Heart left ventricle (tissue), 16 donors: ENCODE measurements at regions not wholly inside any gene's neighbourhood (a gene's known extent, or its start where the extent isn't known, plus 50 kb on each side); places are given as distances from the start of the nearest gene placed in this dataset.

Experiments used
- ATAC-seq, 4 donors: fragments of 200-7000 bp; cut with Tn5 transposase; one replicate each; pipeline ENCODE4 v1.9.1; 2020 to 2022; ENCODE audit warnings: moderate library complexity in 4 of 4, mild to moderate bottlenecking in 3 of 4, moderate number of reproducible peaks in 1 of 4
- DNase-seq, 5 donors: peaks; one replicate each; pipeline ENCODE4 v3.0.0-alpha.2; 2020
- H3K27ac ChIP-seq, 12 donors: fragments of 200-600 bp; sonication (generic) in 4 of 12; one replicate each; pipeline versions ENCODE4 v1.5.0 to v1.8.0; 2016 to 2022; ENCODE audit warnings: mild to moderate bottlenecking in 2 of 12
- H3K27me3 ChIP-seq, 9 donors: fragments of 200-600 bp; sonication (generic) in 2 of 9; one replicate each; pipeline versions ENCODE4 v1.5.1 to v1.8.0; 2016 to 2022; ENCODE audit warnings: mild to moderate bottlenecking in 3 of 9
- H3K36me3 ChIP-seq, 9 donors: fragments of 200-600 bp; sonication (generic) in 2 of 9; one replicate each; pipeline versions ENCODE4 v1.5.0 to v1.8.0; 2018 to 2022; ENCODE audit warnings: mild to moderate bottlenecking in 2 of 9
- H3K4me1 ChIP-seq, 12 donors: fragments of 200-600 bp; sonication (generic) in 4 of 12; one replicate each; pipeline versions ENCODE4 v1.5.0 to v1.8.0; 2016 to 2022; ENCODE audit warnings: mild to moderate bottlenecking in 3 of 12
- H3K4me3 ChIP-seq, 12 donors: fragments of 200-600 bp; sonication (generic) in 4 of 12; one replicate each; pipeline versions ENCODE4 v1.5.0 to v1.8.0; 2017 to 2022; ENCODE audit warnings: mild to moderate bottlenecking in 9 of 12, moderate library complexity in 4 of 12
- H3K9me3 ChIP-seq, 12 donors: fragments of 200-600 bp; sonication (generic) in 4 of 12; one replicate each; pipeline versions ENCODE4 v1.5.0 to v1.8.0; 2016 to 2022; ENCODE audit warnings: mild to moderate bottlenecking in 1 of 12
- CTCF ChIP-seq, 12 donors: fragments of 200-600 bp; sonication (generic) in 4 of 12; IDR thresholded peaks; one replicate each; pipeline versions ENCODE4 v1.5.0 to v1.8.0; 2018 to 2022; ENCODE audit warnings: antibody characterized with exemption in 12 of 12, mild to moderate bottlenecking in 5 of 12
- POLR2A ChIP-seq, 2 donors: fragments of 450-650 bp; IDR thresholded peaks; one replicate each; pipeline ENCODE4 v1.6.1; 2017; ENCODE audit warnings: antibody characterized with exemption in 2 of 2, mild to moderate bottlenecking in 2 of 2, moderate library complexity in 2 of 2
- WGBS, 4 donors: extraction: QIAGEN DNeasy Blood & Tissue Kit in 2 of 4; methylation state at CpG; one replicate each; pipeline versions ENCODE4 v1.1.5 to v1.1.7; 2013 to 2018; 5-methylcytosine and 5-hydroxymethylcytosine counted together
- intact Hi-C, 10 donors: fragments of 100-400 bp; cut with DNase I; formaldehyde crosslinking; loops; one replicate each; pipeline versions ENCODE4 v1.11.1 to v1.14.2; 2022
- donor health status: ischemic (EF 13 %, LVEDD 7.1; RV severe dilation, severe dysfunction).
- donor health status: healthy with polysubstance abuse.
- donor health status: DM: no; HTN: yes; CAD: no.
- donor health status: DM: no; HTN: no; CAD: no.
- donor health status: ischemic (EF 25% LVEDD 6.9; RV normal size, moderate dysfunction).
- donor health status: ischemic (EF 25% LVEDD 5.7; RV mildly dilated, moderate dysfunction).
- donor health status: healthy.
- donor health status: DM: yes; HTN: yes; CAD: no.
- donor health status: ischemic (EF 35%, LVEDD 5.7; RV mildly dilated, moderate dysfunction).
- donor health status: nonischemic (EF 11% LVEDD 7.7; RV severe dilation, severe dysfunction).
- donor health status: DM: yes; HTN: yes; CAD: no.
- donor health status: PGD.
- donor health status: ischemic (EF 29% LVEDD 5.4; RV normal size, mild dysfunction).
- donor health status: nonischemic (EF 23%, LVEDD 6.1; RV moderate dilation, normal function).

- H3K36me3 ChIP-seq = no peaks in the 10 kb centered on the region
- no peak overlapping the region for H3K4me3 ChIP-seq
- DNase-seq (no peak), ATAC-seq (no peak)
- TF ChIP-seq POLR2A (IDR thresholded peaks at IDR 0.05) (no peak), CTCF (IDR thresholded peaks at IDR 0.05) (no peak)
- WGBS, 4 donors = 87 to 93% (median 91%) methylated on average over 2 of the region's 2 CpGs
- no peaks in the 10 kb centered on the region for H3K4me1 ChIP-seq
- intact Hi-C loops = no loop called here
- H3K27me3 ChIP-seq = no peaks in the 10 kb centered on the region
- peaks cover 0 to 10% (median 0%) of the 10 kb centered on the region in 12 donors for H3K9me3 ChIP-seq
- no peak overlapping the region for H3K27ac ChIP-seq
These were observed 430.6 kb upstream of the FANCL start for GRCh38 chr2:58671675-58672074.

- intact Hi-C loops = no loop called here
- H3K9me3 ChIP-seq = peaks cover 0 to 10% (median 0%) of the 10 kb centered on the region in 12 donors
- no peaks in the 10 kb centered on the region for H3K27me3 ChIP-seq
- 87 to 91% (median 88%) methylated on average over 5 of the region's 5 CpGs for WGBS, 4 donors
- DNase-seq (no peak), ATAC-seq (no peak)
- no peak for TF ChIP-seq POLR2A (IDR thresholded peaks at IDR 0.05)
- TF ChIP-seq CTCF (IDR thresholded peaks at IDR 0.05) = no peak
- no peaks in the 10 kb centered on the region for H3K4me1 ChIP-seq
- H3K4me3 ChIP-seq = no peak overlapping the region
- no peak overlapping the region for H3K27ac ChIP-seq
- no peaks in the 10 kb centered on the region for H3K36me3 ChIP-seq
These were observed 428.9 kb upstream of the FANCL start for GRCh38 chr2:58669998-58670397.

DNA sequence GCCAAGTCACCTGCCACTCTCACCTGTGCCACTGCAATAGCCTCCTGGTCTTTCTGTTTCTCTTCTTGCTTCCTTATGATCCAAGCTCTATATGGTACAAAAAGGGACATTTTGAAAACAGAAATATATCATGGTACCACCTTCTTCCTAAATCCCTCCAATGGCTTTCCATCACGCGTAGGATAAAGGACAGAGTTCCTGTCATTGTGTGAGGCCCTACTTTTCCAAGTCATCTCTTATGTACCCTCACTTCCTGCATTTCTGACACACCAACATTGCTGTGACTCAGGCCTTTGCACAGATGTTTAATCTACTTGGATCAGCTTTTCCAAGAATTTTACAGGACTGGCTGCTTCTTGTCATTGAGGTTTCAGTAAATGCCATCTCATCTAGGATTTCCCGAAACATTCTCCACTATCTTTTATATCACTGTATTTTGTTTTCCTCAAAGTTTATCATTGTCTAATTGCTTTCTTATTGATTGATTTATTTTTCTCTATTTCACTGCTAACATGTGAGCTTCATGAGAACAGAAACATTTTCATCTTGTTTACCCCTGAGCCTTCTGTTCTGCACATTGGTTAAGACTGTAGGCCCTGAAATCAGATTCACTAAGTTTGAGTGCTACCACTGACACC is 426.1 kb upstream of the FANCL start:
- intact Hi-C loops = no loop called here

More for the DNA sequence above, 426.1 kb upstream of the FANCL start:
- Histone ChIP-seq H3K9me3 (peaks cover 0 to 10% (median 0%) of the 10 kb centered on the region in 12 donors), H3K27ac (no peak overlapping the region), H3K27me3 (no peaks in the 10 kb centered on the region), H3K36me3 (no peaks in the 10 kb centered on the region), H3K4me1 (no peaks in the 10 kb centered on the region), H3K4me3 (no peak overlapping the region)
- no peak for DNase-seq
- 72 to 87% (median 83%) methylated on average over 3 of the region's 3 CpGs for WGBS, 4 donors
- ATAC-seq = no peak
- TF ChIP-seq POLR2A (IDR thresholded peaks at IDR 0.05) (no peak), CTCF (IDR thresholded peaks at IDR 0.05) (no peak)
